Sigmoid colon (tissue), 4 donors: ENCODE measurements at regions not wholly inside any gene's neighbourhood (a gene's known extent, or its start where the extent isn't known, plus 50 kb on each side); places are given as distances from the start of the nearest gene placed in this dataset.

Experiments used
- CTCF ChIP-seq, 4 experiments: fragments of 450-650 bp in 3 of 4; fragments of 200-600 bp in 1 of 4; IDR thresholded peaks; one replicate each; pipeline ENCODE4 v1.5.1; 2016 to 2019; ENCODE audit warnings: antibody characterized with exemption in 4 of 4, mild to moderate bottlenecking in 3 of 4, moderate library complexity in 2 of 4
- EP300 ChIP-seq, 4 donors: sonication (generic); formaldehyde crosslinking; IDR thresholded peaks; one replicate each; pipeline ENCODE4 v1.6.1; 2017; ENCODE audit warnings: antibody characterized with exemption in 4 of 4
- POLR2A ChIP-seq, 2 donors: fragments of 450-650 bp; IDR thresholded peaks; one replicate each; pipeline ENCODE4 v1.6.1; 2016; ENCODE audit warnings: antibody characterized with exemption in 2 of 2, mild to moderate bottlenecking in 2 of 2, moderate library complexity in 2 of 2
- POLR2AphosphoS5 ChIP-seq, 4 donors: sonication (generic); formaldehyde crosslinking; IDR thresholded peaks; one replicate each; pipeline ENCODE4 v1.6.1; 2017; ENCODE audit warnings: antibody characterized with exemption in 4 of 4

DNA sequence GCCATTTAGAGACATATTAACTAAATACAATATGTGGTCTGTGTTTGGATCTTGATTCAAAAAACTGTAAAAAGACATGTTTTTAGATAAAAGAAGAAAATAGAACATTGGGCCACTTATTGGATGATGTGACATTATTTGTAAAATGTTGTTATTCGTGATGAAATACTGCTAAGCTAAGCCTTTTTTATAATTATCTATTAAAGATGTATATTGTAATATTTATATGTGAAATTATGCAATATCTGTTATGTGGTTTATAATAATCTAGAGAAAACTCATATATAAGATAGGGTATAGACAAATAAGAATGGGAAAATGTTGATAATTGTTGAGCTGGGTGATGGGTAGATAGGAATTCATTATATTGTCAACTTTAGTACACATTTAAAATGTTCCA is 82.0 kb upstream of the RGS1 start:
- TF ChIP-seq POLR2A (IDR thresholded peaks at IDR 0.05): no peak
- TF ChIP-seq CTCF (IDR thresholded peaks at IDR 0.05): no peak
- TF ChIP-seq POLR2AphosphoS5 (IDR thresholded peaks at IDR 0.05): no peak
- TF ChIP-seq EP300 (IDR thresholded peaks at IDR 0.05): no peak
